IMR-90 (cell line): ENCODE measurements at regions not wholly inside any gene's neighbourhood (a gene's known extent, or its start where the extent isn't known, plus 50 kb on each side); places are given as distances from the start of the nearest gene placed in this dataset.
A peak's percentile ranks its signal among the peaks of the same experiment; 100 is the strongest.

ENCODE experiments used
- ATAC-seq: fragments of 200-7000 bp; cut with Tn5 transposase; 2 replicates; pipeline ENCODE4 v1.9.1; 2020; ENCODE audit warnings: low read depth, mild to moderate bottlenecking, moderate library complexity
- BruUV-seq: library from RNA; stranded (reverse); fragments of 400-500 nt; replicated peaks from 2 replicates; lab custom pipeline; 2021; lab: Mats Ljungman, UMichigan
- CTCF ChIA-PET: fragments of 300-600 bp; formaldehyde crosslinking; extraction: SDS; loops from one replicate; lab custom pipeline; 2021; ENCODE audit warnings: antibody characterized with exemption; lab: Yijun Ruan, JAX
- POLR2A ChIA-PET: fragments of 300-600 bp; sonication (Branson Sonifier 250); formaldehyde crosslinking; loops from one replicate; lab custom pipeline; 2022; ENCODE audit warnings: antibody characterized with exemption; ENCODE audit not compliant: unreplicated experiment; lab: Charles Lee
- DNase-seq: peaks from one replicate; pipeline ENCODE4 v3.0.0; 2013
- H2AFZ ChIP-seq: replicated peaks from 2 replicates; pipeline ENCODE3; 2013; ENCODE audit warnings: low read length, mild to moderate bottlenecking; ENCODE audit not compliant: poor library complexity
- H2AK5ac ChIP-seq: 2 replicates; pipeline ENCODE4 v1.6.1; 2013; ENCODE audit warnings: low read depth, low read length, inconsistent platforms
- H2AK9ac ChIP-seq: replicated peaks from 2 replicates; pipeline ENCODE3; 2013; ENCODE audit warnings: mild to moderate bottlenecking, low read depth, low read length, moderate library complexity; ENCODE audit not compliant: poor library complexity
- H2BK120ac ChIP-seq: 2 replicates; pipeline ENCODE4 v1.6.1; 2013; ENCODE audit warnings: low read depth, low read length, inconsistent platforms
- H2BK15ac ChIP-seq: 3 replicates; pipeline ENCODE4 v1.6.1; 2013; ENCODE audit warnings: low read depth, low read length, inconsistent platforms
- H2BK20ac ChIP-seq: 2 replicates; pipeline ENCODE4 v1.6.1; 2013; ENCODE audit warnings: low read depth, mild to moderate bottlenecking, inconsistent platforms, low read length, moderate library complexity
- H2BK5ac ChIP-seq: 2 replicates; pipeline ENCODE4 v1.6.1; 2013; ENCODE audit warnings: mild to moderate bottlenecking, low read depth, low read length, inconsistent platforms; ENCODE audit not compliant: poor library complexity, severe bottlenecking
- H3K14ac ChIP-seq: replicated peaks from 2 replicates; pipeline ENCODE4 v1.6.1; 2013; ENCODE audit warnings: low read depth, low read length, inconsistent platforms
- H3K18ac ChIP-seq: 2 replicates; pipeline ENCODE4 v1.6.1; 2013; ENCODE audit warnings: low read depth, low read length, control low read depth
- H3K23ac ChIP-seq: 2 replicates; pipeline ENCODE4 v1.6.1; 2013; ENCODE audit warnings: low read depth, low read length, inconsistent platforms
- H3K27ac ChIP-seq: 2 replicates; pipeline ENCODE4 v1.5.1; 2013; ENCODE audit warnings: mild to moderate bottlenecking, control low read depth, low read length; ENCODE audit not compliant: insufficient read depth
- H3K27me3 ChIP-seq: 2 replicates; pipeline ENCODE4 v1.6.1; 2013; ENCODE audit warnings: low read length; ENCODE audit not compliant: control insufficient read depth, insufficient read depth
- H3K36me3 ChIP-seq: 2 replicates; pipeline ENCODE4 v1.6.1; 2013; ENCODE audit warnings: low read length, mixed read lengths; ENCODE audit not compliant: control insufficient read depth, insufficient read depth
- H3K4ac ChIP-seq: 2 replicates; pipeline ENCODE4 v1.6.1; 2013; ENCODE audit warnings: low read depth, low read length, inconsistent platforms
- H3K4me1 ChIP-seq: 2 replicates; pipeline ENCODE4 v1.6.1; 2013; ENCODE audit warnings: low read length, mixed read lengths; ENCODE audit not compliant: control insufficient read depth, insufficient read depth
- H3K4me2 ChIP-seq: 2 replicates; pipeline ENCODE4 v1.6.1; 2013; ENCODE audit warnings: low read depth, mild to moderate bottlenecking, control low read depth, low read length, moderate library complexity
- H3K4me3 ChIP-seq: 2 replicates; pipeline ENCODE4 v1.5.1; 2013; ENCODE audit warnings: low read depth, mild to moderate bottlenecking, control low read depth, low read length, moderate library complexity; ENCODE audit not compliant: insufficient read depth
- H3K56ac ChIP-seq: 2 replicates; pipeline ENCODE4 v1.6.1; 2013; ENCODE audit warnings: low read length, inconsistent platforms; ENCODE audit not compliant: insufficient read depth; ENCODE audit errors: extremely low read depth
- H3K79me1 ChIP-seq, 2 experiments: 2 replicates each; pipeline ENCODE4 v1.6.1; 2013; ENCODE audit warnings: low read length in 2 of 2, inconsistent platforms in 1 of 2, low read depth in 1 of 2
- H3K9ac ChIP-seq: 2 replicates; pipeline ENCODE4 v1.6.1; 2013; ENCODE audit warnings: low read depth, low read length, control low read depth
- H3K9me1 ChIP-seq: 2 replicates; pipeline ENCODE4 v1.6.1; 2013; ENCODE audit warnings: low read length, inconsistent platforms; ENCODE audit not compliant: insufficient read depth
- H3K9me3 ChIP-seq: 2 replicates; pipeline ENCODE4 v1.6.1; 2013; ENCODE audit warnings: low read length; ENCODE audit not compliant: control insufficient read depth, insufficient read depth
- H4K20me1 ChIP-seq: 2 replicates; pipeline ENCODE4 v1.6.1; 2013; ENCODE audit warnings: low read length, inconsistent platforms; ENCODE audit not compliant: insufficient read depth
- H4K5ac ChIP-seq: 2 replicates; pipeline ENCODE4 v1.6.1; 2013; ENCODE audit warnings: mild to moderate bottlenecking, low read depth, low read length, control low read depth
- H4K8ac ChIP-seq, 2 experiments: 2 replicates each; pipeline ENCODE4 v1.6.1; 2013; ENCODE audit warnings: low read depth in 2 of 2, low read length in 2 of 2, control low read depth in 1 of 2, inconsistent platforms in 1 of 2
- H4K91ac ChIP-seq: 2 replicates; pipeline ENCODE4 v1.6.1; 2013; ENCODE audit warnings: low read depth, low read length, inconsistent platforms; ENCODE audit not compliant: insufficient read depth
- BHLHE40 ChIP-seq: fragments of 150-350 bp; IDR thresholded peaks from 2 replicates; pipeline ENCODE4 v1.6.1; 2016; ENCODE audit warnings: mild to moderate bottlenecking, low read depth, low read length
- CEBPB ChIP-seq: IDR thresholded peaks from 2 replicates; pipeline ENCODE4 v1.6.1; 2012; ENCODE audit warnings: low read depth, low read length, improper control_type of control experiment
- CHD1 ChIP-seq: IDR thresholded peaks from 2 replicates; pipeline ENCODE4 v1.6.1; 2012; ENCODE audit warnings: low read depth, low read length, improper control_type of control experiment
- CTCF ChIP-seq: conservative IDR thresholded peaks from 2 replicates; pipeline ENCODE4 v1.5.1; 2012; ENCODE audit warnings: mild to moderate bottlenecking, low read depth, low read length, improper control_type of control experiment
- ELK1 ChIP-seq: fragments of 150-350 bp; IDR thresholded peaks from 2 replicates; pipeline ENCODE4 v1.6.1; 2016; ENCODE audit warnings: low read depth, mild to moderate bottlenecking, low read length, moderate library complexity, borderline replicate concordance
- MAFK ChIP-seq: IDR thresholded peaks from 2 replicates; pipeline ENCODE4 v1.6.1; 2012; ENCODE audit warnings: low read depth, low read length, improper control_type of control experiment
- MAZ ChIP-seq: IDR thresholded peaks from 2 replicates; pipeline ENCODE4 v1.6.1; 2012; ENCODE audit warnings: low read depth, mild to moderate bottlenecking, low read length, improper control_type of control experiment, moderate library complexity, borderline replicate concordance
- MXI1 ChIP-seq: IDR thresholded peaks from 2 replicates; pipeline ENCODE4 v1.6.1; 2012; ENCODE audit warnings: low read depth, mild to moderate bottlenecking, low read length, moderate library complexity, borderline replicate concordance
- NFE2L2 ChIP-seq: fragments of 150-350 bp; IDR thresholded peaks from 2 replicates; pipeline ENCODE4 v1.6.1; 2016; ENCODE audit warnings: low read depth, mild to moderate bottlenecking, low read length
- POLR2A ChIP-seq: IDR thresholded peaks from 2 replicates; pipeline ENCODE4 v1.6.1; 2012; ENCODE audit warnings: mild to moderate bottlenecking, low read depth, low read length
- RAD21 ChIP-seq: IDR thresholded peaks from 2 replicates; pipeline ENCODE4 v1.6.1; 2012; ENCODE audit warnings: low read length, improper control_type of control experiment
- RCOR1 ChIP-seq: IDR thresholded peaks from 2 replicates; pipeline ENCODE4 v1.6.1; 2012; ENCODE audit warnings: mild to moderate bottlenecking, low read length, improper control_type of control experiment; ENCODE audit not compliant: insufficient replicate concordance
- RFX5 ChIP-seq: IDR thresholded peaks from 2 replicates; pipeline ENCODE4 v1.8.0; 2012; ENCODE audit warnings: low read depth, mild to moderate bottlenecking, low read length, moderate library complexity
- SMC3 ChIP-seq: fragments of 150-350 bp; IDR thresholded peaks from 2 replicates; pipeline ENCODE4 v1.6.1; 2016; ENCODE audit warnings: low read depth, mild to moderate bottlenecking, antibody characterized with exemption, low read length, moderate library complexity
- USF2 ChIP-seq: fragments of 150-350 bp; IDR thresholded peaks from 2 replicates; pipeline ENCODE4 v1.6.1; 2017; ENCODE audit warnings: mild to moderate bottlenecking, antibody characterized with exemption, low read length, low read depth
- WGBS, 2 experiments: methylation state at CpG; one replicate each; pipeline versions ENCODE4 v1.1.5 to v1.1.7; 2013; ENCODE audit warnings: missing lambda C conversion rate in 2 of 2; ENCODE audit not compliant: insufficient read length in 1 of 2; ENCODE audit errors: extremely low coverage in 2 of 2; 5-methylcytosine and 5-hydroxymethylcytosine counted together
- dilution Hi-C: fragments of 300-500 bp; cut with HindIII; formaldehyde crosslinking; loops from one replicate; pipeline ENCODE4 v1.14.3; 2018; ENCODE audit warnings: low sequenced_read_pairs; ENCODE audit not compliant: unreplicated experiment
- in situ Hi-C: fragments of 300-500 bp; cut with MboI; formaldehyde crosslinking; loops from 3 replicates; pipeline ENCODE4 v1.14.3; 2019; ENCODE audit warnings: low sequenced_read_pairs, inconsistent platforms, mixed read lengths
- intact Hi-C: fragments of 100-400 bp; cut with micrococcal nuclease; formaldehyde crosslinking; loops from 2 replicates; pipeline ENCODE4 v1.10.0; 2022

GRCh38 chr14:104286086-104286485, 147.7 kb downstream of the KIF26A start:
- no peak for ATAC-seq
- intact Hi-C loops = no loop called here
- Histone ChIP-seq H3K27ac (no peak overlapping the region), H2AK5ac (no peak overlapping the region), H3K23ac (no peak overlapping the region), H2BK20ac (no peak overlapping the region), H3K4ac (no peak overlapping the region), H3K18ac (no peak overlapping the region), H3K4me1 (no peaks in the 10 kb centered on the region), H2BK15ac (no peak overlapping the region), H3K9me3 (peaks cover 78% of the 10 kb centered on the region), H4K91ac (no peak overlapping the region), H4K8ac (no peak overlapping the region), H3K14ac (no peak overlapping the region), H2AK9ac (peak overlapping the region; percentile 65), H2AFZ (no peak overlapping the region), H3K9me1 (no peaks in the 10 kb centered on the region), H3K4me3 (no peak overlapping the region), H3K79me1 (no peaks in the 10 kb centered on the region), H2BK5ac (no peak overlapping the region), H3K9ac (no peak overlapping the region), H3K27me3 (no peaks in the 10 kb centered on the region), H2BK120ac (no peak overlapping the region), H4K5ac (no peak overlapping the region), H3K36me3 (no peaks in the 10 kb centered on the region), H4K20me1 (no peaks in the 10 kb centered on the region), H3K56ac (no peak overlapping the region), H3K4me2 (no peak overlapping the region)
- no TSS peak for BruUV-seq
- TF ChIP-seq ELK1 (no peak), RCOR1 (no peak), POLR2A (no peak), MXI1 (no peak), RFX5 (no peak), CHD1 (no peak), MAZ (no peak), SMC3 (no peak), CEBPB (no peak), NFE2L2 (no peak), RAD21 (no peak), CTCF (no peak), BHLHE40 (no peak), MAFK (no peak), USF2 (no peak)
- no peak for DNase-seq
- CTCF ChIA-PET = no interaction called here
- WGBS, 2 experiments = 0% methylated on average over 1 of the region's 11 CpGs; no CpG with 5 or more reads in 1 of the 2 experiments
- dilution Hi-C loops = no loop called here
- in situ Hi-C loops = no loop called here
- POLR2A ChIA-PET = no interaction called here
